ENCODE measurements at regions not wholly inside any gene's neighbourhood (a gene's known extent, or its start where the extent isn't known, plus 50 kb on each side); places are given as distances from the start of the nearest gene placed in this dataset.

- TF ChIP-seq GATA2 (IDR thresholded peaks at IDR 0.05; ENCODE audit: low read depth, low read length) (no peak), GATA3 (IDR thresholded peaks at IDR 0.05; ENCODE audit: low read depth, low read length) (no peak)
Observed at GRCh38 chr2:196365923-196366322, 194.5 kb upstream of the STK17B start.

Measured in SH-SY5Y (cell line).